VCaP (cell line): ENCODE measurements at regions not wholly inside any gene's neighbourhood (a gene's known extent, or its start where the extent isn't known, plus 50 kb on each side); places are given as distances from the start of the nearest gene placed in this dataset.

ENCODE experiments used
- H3K27ac ChIP-seq: fragments of 450-650 bp; 2 replicates; pipeline ENCODE4 v1.5.1; 2017
- TF ChIP-seq, protein P1 (sequence below): fragments of 450-650 bp; conservative IDR thresholded peaks from 2 replicates; pipeline ENCODE4 v1.5.1; 2017; ENCODE audit warnings: mild to moderate bottlenecking, moderate library complexity

DNA sequence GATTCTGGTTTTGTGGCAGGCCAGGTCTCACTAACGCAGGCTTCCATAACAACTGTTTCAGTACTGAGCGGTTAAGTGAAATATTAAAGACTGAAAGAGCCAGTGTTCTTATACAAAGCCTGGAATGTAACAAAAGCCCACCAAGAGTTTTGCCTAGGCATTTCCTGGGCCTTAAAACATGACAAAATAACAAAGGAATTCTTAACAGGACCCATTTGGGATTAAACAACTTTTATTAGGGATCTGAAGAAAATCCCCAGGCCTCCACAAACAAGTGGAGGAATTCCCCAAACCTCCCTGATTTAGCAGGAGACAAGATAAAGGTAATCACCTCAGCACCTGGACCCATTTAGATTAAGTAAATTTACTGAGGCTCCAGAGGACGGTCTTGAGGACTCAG lies 799.7 kb upstream of the SPRY2 start:
- peak overlapping the region; percentile 91 for H3K27ac ChIP-seq
- TF ChIP-seq, protein P1, sequence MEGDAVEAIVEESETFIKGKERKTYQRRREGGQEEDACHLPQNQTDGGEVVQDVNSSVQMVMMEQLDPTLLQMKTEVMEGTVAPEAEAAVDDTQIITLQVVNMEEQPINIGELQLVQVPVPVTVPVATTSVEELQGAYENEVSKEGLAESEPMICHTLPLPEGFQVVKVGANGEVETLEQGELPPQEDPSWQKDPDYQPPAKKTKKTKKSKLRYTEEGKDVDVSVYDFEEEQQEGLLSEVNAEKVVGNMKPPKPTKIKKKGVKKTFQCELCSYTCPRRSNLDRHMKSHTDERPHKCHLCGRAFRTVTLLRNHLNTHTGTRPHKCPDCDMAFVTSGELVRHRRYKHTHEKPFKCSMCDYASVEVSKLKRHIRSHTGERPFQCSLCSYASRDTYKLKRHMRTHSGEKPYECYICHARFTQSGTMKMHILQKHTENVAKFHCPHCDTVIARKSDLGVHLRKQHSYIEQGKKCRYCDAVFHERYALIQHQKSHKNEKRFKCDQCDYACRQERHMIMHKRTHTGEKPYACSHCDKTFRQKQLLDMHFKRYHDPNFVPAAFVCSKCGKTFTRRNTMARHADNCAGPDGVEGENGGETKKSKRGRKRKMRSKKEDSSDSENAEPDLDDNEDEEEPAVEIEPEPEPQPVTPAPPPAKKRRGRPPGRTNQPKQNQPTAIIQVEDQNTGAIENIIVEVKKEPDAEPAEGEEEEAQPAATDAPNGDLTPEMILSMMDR, result no peak

DNA sequence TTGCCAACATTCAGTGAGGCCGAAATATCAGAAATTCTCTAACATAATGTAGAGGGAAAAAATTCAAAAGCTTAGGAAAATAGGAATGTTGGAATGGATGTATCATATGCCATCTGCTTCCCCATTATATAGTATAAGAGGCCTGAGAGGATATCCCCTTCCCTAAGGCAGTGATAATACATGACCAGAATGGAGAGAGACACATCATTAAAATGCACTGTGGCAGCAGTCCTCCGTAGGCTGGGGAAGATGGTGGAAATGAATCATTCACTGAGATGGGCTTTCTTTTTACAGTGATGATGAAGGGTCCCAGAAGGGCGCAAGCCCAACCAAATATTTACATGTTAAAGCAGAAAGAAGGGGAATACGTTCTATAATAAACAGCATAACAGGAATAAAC lies 799.1 kb upstream of the SPRY2 start:
- TF ChIP-seq, protein P1, result no peak
- no peak overlapping the region for H3K27ac ChIP-seq

- TF ChIP-seq, protein P1, result no peak
- no peak overlapping the region for H3K27ac ChIP-seq
Observed at GRCh38 chr13:81138353-81138980, 797.5 kb upstream of the SPRY2 start.

- TF ChIP-seq, protein P1, result no peak
- no peak overlapping the region for H3K27ac ChIP-seq
Observed at GRCh38 chr13:81133066-81133465, 792.1 kb upstream of the SPRY2 start.

DNA sequence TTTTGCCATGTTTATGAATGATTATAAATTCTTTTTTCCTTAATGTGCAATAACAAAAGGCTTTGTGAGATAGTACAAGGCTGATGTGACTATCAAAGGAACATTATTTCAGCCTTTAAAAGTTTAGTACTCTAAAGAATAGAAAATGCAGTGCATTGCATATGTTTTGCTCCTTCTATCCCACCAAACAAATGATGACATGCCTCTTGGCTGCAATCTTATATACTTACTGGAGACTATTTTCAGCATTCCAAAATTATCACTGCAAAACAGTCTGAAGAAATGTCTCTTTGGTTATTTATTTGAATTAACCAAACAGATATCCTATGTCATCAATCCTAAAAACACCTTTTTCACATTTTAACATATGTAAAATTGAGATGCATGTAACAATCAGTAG lies 776.5 kb upstream of the SPRY2 start:
- TF ChIP-seq, protein P1, result no peak
- H3K27ac ChIP-seq, result no peak overlapping the region

DNA sequence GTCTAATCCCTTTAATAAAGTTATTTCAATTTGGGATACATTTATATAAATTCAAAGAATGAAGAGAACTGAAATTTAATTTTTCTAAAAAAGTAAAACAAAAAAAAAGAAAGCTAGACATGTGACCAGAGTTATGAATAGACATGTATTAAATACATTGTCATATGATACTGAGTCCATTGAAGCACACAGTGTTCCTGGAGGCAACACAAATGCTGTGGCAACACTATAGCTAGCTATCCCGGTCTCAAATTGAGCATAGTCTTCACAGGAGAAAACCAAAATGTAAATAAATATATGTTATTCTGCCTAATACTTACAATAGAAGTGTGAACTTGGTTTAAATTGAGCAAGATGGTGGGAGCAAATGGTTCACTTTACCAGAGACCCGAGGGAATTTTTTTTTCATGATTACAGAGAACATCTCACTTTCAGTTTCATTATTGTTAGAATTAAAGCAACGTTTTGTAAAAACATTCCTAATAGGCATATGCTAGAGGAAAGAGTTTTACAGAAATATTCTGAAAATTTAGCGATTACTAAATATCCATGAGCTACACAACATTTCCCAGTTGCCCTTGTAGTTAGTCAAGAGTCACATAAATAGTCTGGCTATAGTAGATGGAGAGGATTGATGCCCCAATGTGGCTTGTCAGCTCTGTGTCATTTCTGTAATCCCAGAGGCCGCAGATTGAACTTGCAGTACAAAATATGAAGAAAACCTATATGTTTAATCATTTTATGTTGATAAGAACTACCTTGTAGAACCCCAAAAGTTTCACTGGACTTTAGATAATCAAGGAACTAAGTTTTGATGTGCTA lies 775.7 kb upstream of the SPRY2 start:
- TF ChIP-seq, protein P1, result no peak
- no peak overlapping the region for H3K27ac ChIP-seq

GRCh38 chr13:81109026-81109425 lies 768.1 kb upstream of the SPRY2 start:
- TF ChIP-seq, protein P1, result no peak
- no peak overlapping the region for H3K27ac ChIP-seq
